Mammary epithelial cell (primary cell): ENCODE measurements at regions not wholly inside any gene's neighbourhood (a gene's known extent, or its start where the extent isn't known, plus 50 kb on each side); places are given as distances from the start of the nearest gene placed in this dataset.

Experiments used
- CTCF ChIP-seq, 2 donors: IDR thresholded peaks in 1 of 2; conservative IDR thresholded peaks in 1 of 2; 2 replicates each; pipeline ENCODE4 v1.5.1; 2011 to 2012; ENCODE audit warnings: inconsistent platforms in 2 of 2, low read length in 2 of 2, mild to moderate bottlenecking in 2 of 2, control low read depth in 1 of 2, low read depth in 1 of 2; ENCODE audit not compliant: insufficient read depth in 1 of 2; ENCODE audit errors: extremely low read depth in 1 of 2
- EZH2 ChIP-seq: IDR thresholded peaks from 2 replicates; pipeline ENCODE4 v1.6.1; 2012; ENCODE audit warnings: low read length, inconsistent platforms, borderline replicate concordance

DNA sequence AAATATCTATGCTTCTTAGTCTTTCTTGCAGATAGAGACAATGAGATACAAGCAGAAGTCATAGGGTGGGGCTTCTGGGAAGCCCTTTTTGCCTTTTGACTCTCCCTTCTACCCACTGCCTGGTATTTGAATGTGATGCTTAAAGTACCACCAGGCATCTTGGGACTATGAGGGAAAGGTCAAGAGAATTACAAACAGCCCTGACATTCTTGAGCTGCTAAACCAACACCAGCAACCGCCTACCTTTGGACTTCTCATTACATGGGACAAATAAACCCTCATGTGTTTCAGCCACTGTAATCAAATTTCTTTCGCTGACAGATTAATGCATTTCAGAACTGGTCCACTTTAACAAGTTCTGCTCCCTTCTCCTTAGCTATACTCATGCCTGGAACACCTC lies 112.8 kb downstream of the LUZP4 start:
- TF ChIP-seq CTCF (conservative IDR thresholded peaks at IDR 0.05 in 1 of 2, IDR thresholded peaks at IDR 0.05 in 1 of 2; ENCODE audit: extremely low read depth in 1 of 2, insufficient read depth in 1 of 2, low read depth in 1 of 2, low read length in 2 of 2) = no peak
- no peak for TF ChIP-seq EZH2
